NCI-H1105 treated with DMSO at 0.1 percent for 48 hours (cell line): ENCODE measurements at regions not wholly inside any gene's neighbourhood (a gene's known extent, or its start where the extent isn't known, plus 50 kb on each side); places are given as distances from the start of the nearest gene placed in this dataset.
"Not testable (repeated sequence)": the region's sequence is repeated elsewhere in the genome, so short reads cannot be mapped to it uniquely, and the experiment has no call there.

Experiments used
- DNase-seq: peaks from one replicate; lab custom pipeline; 2025; lab: John Stamatoyannopoulos, UW

DNA sequence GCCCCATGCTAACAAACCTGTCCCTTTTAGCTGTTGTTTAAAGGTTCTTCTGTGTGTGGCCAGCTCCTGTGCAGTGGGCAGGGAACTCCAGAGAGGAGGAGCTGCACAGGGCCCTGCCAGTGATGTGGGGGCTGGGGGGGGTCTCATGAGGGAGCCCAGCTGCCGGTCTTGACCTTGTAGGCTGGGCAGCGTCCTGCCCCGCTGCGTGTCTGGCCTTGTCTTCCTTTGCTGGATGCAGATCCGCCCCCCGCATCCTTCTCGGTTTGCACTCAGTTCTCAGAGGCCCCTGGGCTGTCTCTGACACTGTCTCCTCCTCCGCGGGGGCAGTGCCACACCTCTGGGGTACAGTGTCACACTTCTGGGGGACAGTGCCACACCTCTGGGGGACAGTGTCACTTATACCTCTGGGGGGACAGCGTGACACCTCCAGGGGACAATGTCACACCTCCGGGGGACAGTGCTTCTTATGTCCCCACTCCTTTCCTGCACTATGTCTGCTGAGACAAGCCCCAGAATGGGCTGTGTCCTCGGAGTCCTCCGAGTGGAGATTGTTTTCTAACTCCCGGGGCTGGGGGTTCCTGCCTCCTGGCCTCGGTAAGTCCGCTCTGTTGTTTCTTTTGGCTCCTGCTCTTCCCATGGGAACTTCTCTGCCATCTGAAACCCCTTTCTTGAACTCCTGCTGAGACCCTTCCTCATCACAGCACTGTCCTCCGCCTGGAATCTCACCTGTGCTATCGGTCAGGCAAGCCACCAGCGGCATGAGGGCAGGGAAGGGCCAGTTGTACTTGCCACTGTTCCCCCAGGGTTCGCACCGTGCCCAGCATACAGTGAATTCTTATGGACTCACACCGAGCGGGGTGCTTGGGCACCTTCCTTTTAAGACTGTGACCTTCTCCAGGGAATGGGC is 788.3 kb downstream of the TBC1D22A start:
- DNase-seq, result no peak

DNA sequence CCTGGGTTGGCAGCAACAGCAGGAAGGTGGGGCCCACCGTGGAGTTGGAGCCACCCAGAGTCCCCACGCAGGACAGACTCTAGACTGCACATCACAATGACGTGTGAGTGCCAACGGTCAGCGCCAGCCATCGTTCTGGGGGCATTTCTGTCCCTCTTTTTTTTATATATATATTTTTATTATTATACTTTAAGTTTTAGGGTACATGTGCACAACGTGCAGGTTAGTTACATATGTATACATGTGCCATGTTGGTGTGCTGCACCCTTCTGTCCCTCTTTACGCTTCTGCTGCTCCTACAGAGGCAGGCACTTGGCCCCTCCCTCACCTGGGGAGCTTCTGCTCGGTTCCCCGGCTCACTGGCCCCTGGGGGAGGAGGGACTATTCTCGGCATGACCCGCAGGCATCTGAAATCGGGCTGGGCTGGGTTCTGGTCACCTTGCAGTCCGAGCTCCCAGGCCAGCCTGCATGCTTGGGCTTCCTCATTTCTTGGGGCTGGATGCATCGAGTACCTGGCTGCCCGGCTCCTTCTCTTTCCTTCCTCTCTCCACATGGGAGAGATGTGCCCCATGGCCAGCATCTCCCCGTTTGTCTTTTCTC is 787.4 kb downstream of the TBC1D22A start:
- DNase-seq, result no peak

DNA sequence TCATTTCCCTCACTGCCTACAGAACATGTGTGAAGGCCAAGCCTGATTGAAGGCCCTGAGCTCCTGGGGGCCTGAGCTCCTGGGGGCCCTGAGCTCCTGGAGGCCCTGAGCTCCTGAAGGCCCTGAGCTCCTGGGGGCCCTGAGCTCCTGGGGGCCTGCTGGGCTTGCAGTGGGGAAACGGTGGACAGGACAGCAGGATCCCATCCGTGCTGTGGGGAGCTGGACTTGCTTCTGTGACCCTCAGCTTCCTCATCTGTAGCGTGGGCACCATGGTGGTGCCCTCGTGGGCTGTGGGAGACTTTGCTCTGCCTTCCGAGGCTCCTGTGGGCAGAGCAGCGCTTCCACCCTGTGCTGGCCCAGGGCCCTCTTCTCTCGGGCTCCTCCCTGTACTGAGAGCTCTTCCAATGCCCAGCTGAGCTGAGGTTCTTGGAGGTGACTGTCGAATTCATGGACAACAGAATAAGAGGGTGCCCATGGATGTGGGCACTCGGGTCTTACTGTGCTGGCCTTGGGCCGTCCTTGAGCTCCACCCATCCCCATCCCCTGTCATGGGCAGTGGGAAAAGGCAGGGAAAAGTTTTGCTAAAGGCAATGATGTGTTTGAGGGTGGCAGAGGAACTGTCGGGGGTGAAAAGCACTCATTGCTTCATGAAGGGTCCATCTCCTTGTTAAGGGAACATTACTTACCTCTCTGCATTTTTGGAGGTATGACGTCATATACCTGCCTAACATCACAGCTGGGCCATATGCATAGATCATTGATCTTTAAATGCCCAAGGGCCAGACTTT is 786.7 kb downstream of the TBC1D22A start:
- DNase-seq, result no peak

DNA sequence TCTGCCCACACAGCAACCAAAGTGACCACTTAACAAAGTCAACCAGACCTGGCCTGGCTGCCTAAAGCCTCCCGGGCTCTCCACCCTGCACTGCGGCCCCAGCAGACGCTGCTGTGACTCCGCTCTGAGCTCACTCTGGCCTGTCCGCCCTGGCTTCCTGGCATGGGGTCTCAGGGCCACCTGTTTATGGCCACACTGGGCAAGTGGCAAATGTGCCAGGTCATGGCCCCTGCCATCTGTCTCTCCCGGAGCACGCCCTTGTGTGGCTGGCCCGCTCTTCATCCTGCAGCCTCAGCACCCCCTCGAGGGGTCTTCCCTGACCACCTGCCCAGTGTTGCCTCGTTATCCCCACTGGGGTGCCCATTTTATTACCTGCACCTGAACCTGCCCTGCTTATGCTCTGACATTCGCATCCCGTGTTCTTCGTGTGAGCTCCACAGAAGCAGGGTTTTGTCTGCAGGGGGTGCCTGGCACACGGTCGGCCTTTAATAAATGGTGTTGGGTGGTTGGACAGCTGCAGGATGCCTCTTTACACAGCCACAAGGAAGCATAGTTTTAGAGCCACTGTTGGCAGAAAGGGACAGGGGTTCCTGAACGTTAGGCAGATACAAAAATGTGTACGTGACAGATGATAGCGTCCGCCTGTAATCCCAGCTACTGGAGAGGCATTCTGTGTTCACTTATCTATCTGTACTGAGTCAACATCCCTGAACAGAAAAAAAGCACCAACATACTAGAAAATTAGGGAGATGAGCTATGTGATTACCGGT is 785.6 kb downstream of the TBC1D22A start:
- no peak for DNase-seq

DNA sequence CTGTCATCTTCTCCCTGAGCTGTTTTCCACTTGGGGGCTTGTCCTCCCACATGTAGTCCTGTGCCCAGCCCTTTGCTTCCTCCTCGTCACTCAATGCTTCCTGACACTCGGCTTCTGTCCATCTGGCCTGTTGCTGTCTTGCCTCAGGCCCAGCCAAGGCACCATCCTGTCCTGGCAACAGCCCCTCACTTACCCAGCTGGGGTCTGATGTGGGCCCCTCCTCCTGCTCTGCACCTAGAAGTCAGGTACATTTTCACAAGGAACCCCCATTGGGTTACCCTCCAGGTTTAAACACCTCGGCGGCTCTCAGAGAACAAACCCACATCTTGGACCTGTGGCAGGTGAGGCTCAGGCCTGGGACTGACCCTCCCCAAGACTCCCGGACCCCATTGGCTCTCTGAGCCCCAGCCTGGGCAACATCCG is 784.8 kb downstream of the TBC1D22A start:
- no peak for DNase-seq

GRCh38 chr22:47544696-47545095 is 782.2 kb downstream of the TBC1D22A start:
- no peak for DNase-seq

- DNase-seq, result no peak
Measured at GRCh38 chr22:47543447-47543846, 781.0 kb downstream of the TBC1D22A start.

- DNase-seq, result no peak
Measured at GRCh38 chr22:47540011-47540410, 777.6 kb downstream of the TBC1D22A start.

DNA sequence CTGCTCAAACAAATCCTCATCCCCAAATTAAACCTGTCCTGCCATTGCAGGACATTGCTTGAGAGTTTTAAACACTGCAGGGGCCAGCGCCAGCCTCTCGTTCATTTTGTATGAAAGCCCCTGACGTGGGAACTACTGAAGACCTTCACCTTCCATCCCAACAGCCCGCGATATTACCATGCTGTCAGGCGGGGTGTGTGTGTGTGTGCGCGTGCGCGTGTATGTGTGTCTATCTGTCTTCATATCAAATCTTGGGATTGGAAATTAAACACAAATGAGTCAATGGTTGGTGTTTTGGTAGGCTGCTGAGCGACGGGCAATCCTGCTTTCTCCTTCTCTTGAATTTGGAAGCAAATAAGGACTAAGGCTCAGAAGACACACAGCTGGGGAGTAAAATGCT is 776.9 kb downstream of the TBC1D22A start:
- DNase-seq, result no peak

- no peak for DNase-seq
Measured at GRCh38 chr22:47535681-47536080, 773.2 kb downstream of the TBC1D22A start.

- no peak for DNase-seq
Measured at GRCh38 chr22:47534804-47535410, 772.5 kb downstream of the TBC1D22A start.

- DNase-seq, result peak; percentile 63
Measured at GRCh38 chr22:47533961-47534803, 771.7 kb downstream of the TBC1D22A start.

DNA sequence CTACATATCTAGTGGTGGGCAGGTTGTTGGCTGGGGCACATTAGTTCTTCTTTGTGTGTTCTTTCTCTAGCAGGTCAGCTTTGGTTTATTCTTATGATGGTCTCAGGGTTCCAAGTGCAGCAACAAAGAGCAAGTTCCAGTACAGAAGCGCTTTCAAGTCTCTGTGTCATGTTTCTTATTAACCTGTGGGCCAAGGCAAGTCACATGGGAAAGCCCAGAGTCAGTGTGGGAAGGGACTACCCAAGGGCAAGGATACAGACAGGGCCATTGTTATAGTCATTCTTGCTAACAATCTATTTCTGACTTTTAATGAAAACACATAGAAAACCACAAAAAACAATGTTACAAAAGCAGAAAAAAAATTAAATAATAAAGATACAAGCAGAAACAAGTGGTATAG is 754.6 kb downstream of the TBC1D22A start:
- no peak for DNase-seq

- DNase-seq, result no peak
Measured at GRCh38 chr22:47515384-47516125, 753.1 kb downstream of the TBC1D22A start.

- DNase-seq, result no peak
Measured at GRCh38 chr22:47512617-47513016, 750.2 kb downstream of the TBC1D22A start.

- no peak for DNase-seq
Measured at GRCh38 chr22:47504962-47505361, 742.5 kb downstream of the TBC1D22A start.

GRCh38 chr22:47498969-47499495 is 736.6 kb downstream of the TBC1D22A start:
- no peak for DNase-seq

GRCh38 chr22:47497666-47498065 is 735.2 kb downstream of the TBC1D22A start:
- no peak for DNase-seq

DNA sequence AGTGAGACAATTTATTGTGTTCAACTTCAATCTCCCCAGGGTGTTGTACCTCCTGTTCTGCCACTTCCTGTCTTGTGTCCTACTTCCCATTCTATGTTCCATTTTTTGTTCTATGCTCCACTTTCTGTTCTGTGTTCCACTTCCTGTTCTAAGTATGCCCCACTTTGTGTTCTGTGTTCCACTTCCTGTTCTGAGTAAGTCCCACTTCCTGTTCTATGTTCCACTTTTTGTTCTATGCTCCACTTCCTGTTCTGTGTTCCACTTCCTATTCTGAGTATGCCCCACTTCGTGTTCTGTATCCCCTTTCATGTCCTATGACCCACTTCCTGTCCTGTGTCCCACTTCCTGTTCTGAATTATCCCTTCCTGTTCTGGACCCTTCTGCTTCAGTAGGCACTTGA is 732.7 kb downstream of the TBC1D22A start:
- DNase-seq, result no peak

GRCh38 chr22:47488131-47488530 is 725.7 kb downstream of the TBC1D22A start:
- not testable (repeated sequence) for DNase-seq
